HFF-Myc (cell line): ENCODE measurements at regions not wholly inside any gene's neighbourhood (a gene's known extent, or its start where the extent isn't known, plus 50 kb on each side); places are given as distances from the start of the nearest gene placed in this dataset.

Experiments
- DNase-seq: peaks from one replicate; pipeline ENCODE4 v3.0.0-alpha.2; 2011; ENCODE audit warnings: low read depth; ENCODE audit errors: extremely low read depth
- H3K4me3 ChIP-seq: replicated peaks from 2 replicates; pipeline ENCODE4 v1.5.1; 2011; ENCODE audit warnings: low read depth, mild to moderate bottlenecking, control low read depth, low read length
- CTCF ChIP-seq: IDR thresholded peaks from 2 replicates; pipeline ENCODE4 v1.5.1; 2012; ENCODE audit warnings: mild to moderate bottlenecking, low read depth, low read length, control low read depth; ENCODE audit errors: missing control alignments

- H3K4me3 ChIP-seq = no peak overlapping the region
- DNase-seq = no peak
- no peak for TF ChIP-seq CTCF
Observed at GRCh38 chr16:59400830-59401229, 666.7 kb upstream of the GOT2 start.

- DNase-seq = no peak
- no peak for TF ChIP-seq CTCF
- H3K4me3 ChIP-seq = no peak overlapping the region
Observed at GRCh38 chr16:59397638-59398037, 663.5 kb upstream of the GOT2 start.

- no peak for TF ChIP-seq CTCF
- H3K4me3 ChIP-seq = no peak overlapping the region
- no peak for DNase-seq
Observed at GRCh38 chr16:59394526-59394925, 660.4 kb upstream of the GOT2 start.

GRCh38 chr16:59392911-59393310, 658.8 kb upstream of the GOT2 start:
- H3K4me3 ChIP-seq = no peak overlapping the region
- DNase-seq = no peak
- TF ChIP-seq CTCF = no peak

GRCh38 chr16:59391617-59392364, 657.7 kb upstream of the GOT2 start:
- no peak for TF ChIP-seq CTCF
- H3K4me3 ChIP-seq = no peak overlapping the region
- no peak for DNase-seq

- H3K4me3 ChIP-seq = no peak overlapping the region
- DNase-seq = peak; percentile 11
- TF ChIP-seq CTCF = no peak
Observed at GRCh38 chr16:59385959-59386358, 651.8 kb upstream of the GOT2 start.

- no peak overlapping the region for H3K4me3 ChIP-seq
- no peak for TF ChIP-seq CTCF
- no peak for DNase-seq
Observed at GRCh38 chr16:59385491-59385890, 651.4 kb upstream of the GOT2 start.
